Thoracic aorta (tissue), 2 donors: ENCODE measurements at regions not wholly inside any gene's neighbourhood (a gene's known extent, or its start where the extent isn't known, plus 50 kb on each side); places are given as distances from the start of the nearest gene placed in this dataset.

ENCODE experiments used
- ATAC-seq: fragments of 150-250 bp; one replicate; pipeline ENCODE4 v1.8.0; 2017; ENCODE audit warnings: low read depth; ENCODE audit not compliant: insufficient number of reproducible peaks, low FRiP score
- DNase-seq: peaks from one replicate; pipeline ENCODE4 v3.0.0-alpha.2; 2020; ENCODE audit warnings: low spot score
- H3K27ac ChIP-seq, 2 donors: fragments of 200-600 bp; sonication (generic); 1 replicate in 1 of 2; 2 replicates in 1 of 2; pipeline ENCODE4 v1.5.1; 2016; ENCODE audit warnings: mild to moderate bottlenecking in 2 of 2, moderate library complexity in 2 of 2
- H3K27me3 ChIP-seq: fragments of 200-600 bp; sonication (generic); replicated peaks from 2 replicates; pipeline ENCODE4 v1.6.0; 2016; ENCODE audit warnings: mild to moderate bottlenecking; ENCODE audit not compliant: insufficient read depth
- H3K36me3 ChIP-seq: fragments of 200-600 bp; sonication (generic); one replicate; pipeline ENCODE4 v1.5.1; 2016
- H3K4me1 ChIP-seq, 2 donors: fragments of 200-600 bp; sonication (generic); 1 replicate in 1 of 2; 2 replicates in 1 of 2; pipeline versions ENCODE4 v1.5.1 to v1.6.0; 2016; ENCODE audit warnings: low read depth in 2 of 2, mild to moderate bottlenecking in 1 of 2; ENCODE audit not compliant: control insufficient read depth in 1 of 2
- H3K4me3 ChIP-seq: fragments of 200-600 bp; sonication (generic); 2 replicates; pipeline ENCODE4 v1.5.1; 2016; ENCODE audit warnings: mild to moderate bottlenecking
- H3K9me3 ChIP-seq: fragments of 200-600 bp; sonication (generic); 2 replicates; pipeline ENCODE4 v1.5.1; 2016
- TF ChIP-seq, protein P1 (sequence below): fragments of 200-600 bp; sonication (generic); IDR thresholded peaks from one replicate; pipeline ENCODE4 v1.5.1; 2019; ENCODE audit warnings: antibody characterized with exemption

DNA sequence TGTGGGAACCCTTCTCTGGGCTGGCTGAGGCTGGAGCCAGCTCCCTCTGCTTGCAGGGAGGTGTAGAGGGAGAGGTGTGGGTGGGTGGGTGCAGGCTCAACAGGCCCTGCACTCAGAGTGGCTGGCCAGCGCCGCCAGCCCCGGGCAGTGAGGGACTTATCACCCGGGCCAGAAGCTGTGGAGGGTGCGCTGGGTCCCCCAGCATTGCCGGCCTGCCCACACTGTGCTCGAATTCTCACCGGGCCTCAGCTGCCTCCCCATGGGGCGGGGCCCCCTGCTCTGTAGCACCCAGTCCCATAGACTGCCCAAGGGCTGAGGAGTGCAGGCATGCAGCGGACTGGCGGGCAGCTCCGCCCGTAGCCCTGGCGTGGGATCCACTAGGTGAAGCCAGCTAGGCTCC, 190.7 kb upstream of the TAC1 start:
- no peaks in the 10 kb centered on the region for H3K4me1 ChIP-seq
- ATAC-seq (no peak), DNase-seq (no peak)

DNA sequence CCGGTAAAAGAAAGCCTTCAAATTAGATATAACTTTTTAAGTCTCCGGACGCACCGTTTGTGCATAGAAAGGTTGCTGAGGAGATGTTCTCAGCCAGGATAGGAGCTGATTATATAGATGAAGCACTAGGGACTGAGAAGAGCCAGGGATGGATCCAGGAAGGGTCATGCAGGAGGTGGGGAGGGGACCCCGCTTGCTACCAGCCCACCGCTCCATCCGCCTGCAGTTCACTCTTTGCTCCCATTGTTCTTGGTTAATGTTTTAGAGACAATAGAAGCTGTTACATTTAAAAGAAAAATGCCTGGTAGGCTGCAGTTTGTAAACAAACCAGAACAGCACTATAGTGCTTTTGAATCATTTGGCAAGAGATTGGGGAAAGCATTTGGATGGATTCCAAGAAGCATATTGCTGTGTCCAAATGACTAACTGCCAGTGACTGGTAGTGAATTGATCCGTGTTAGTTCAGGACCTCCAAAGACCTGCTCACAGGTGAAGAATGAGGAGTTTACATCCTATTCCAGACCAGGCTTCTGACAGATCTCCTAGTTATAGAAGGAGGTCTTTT, 175.9 kb upstream of the TAC1 start:
- Histone ChIP-seq H3K36me3 (no peaks in the 10 kb centered on the region), H3K4me3 (no peak overlapping the region), H3K27ac (no peak overlapping the region), H3K4me1 (no peaks in the 10 kb centered on the region), H3K27me3 (no peaks in the 10 kb centered on the region), H3K9me3 (no peaks in the 10 kb centered on the region)
- ATAC-seq, result no peak
- no peak for DNase-seq
- TF ChIP-seq, protein P1, sequence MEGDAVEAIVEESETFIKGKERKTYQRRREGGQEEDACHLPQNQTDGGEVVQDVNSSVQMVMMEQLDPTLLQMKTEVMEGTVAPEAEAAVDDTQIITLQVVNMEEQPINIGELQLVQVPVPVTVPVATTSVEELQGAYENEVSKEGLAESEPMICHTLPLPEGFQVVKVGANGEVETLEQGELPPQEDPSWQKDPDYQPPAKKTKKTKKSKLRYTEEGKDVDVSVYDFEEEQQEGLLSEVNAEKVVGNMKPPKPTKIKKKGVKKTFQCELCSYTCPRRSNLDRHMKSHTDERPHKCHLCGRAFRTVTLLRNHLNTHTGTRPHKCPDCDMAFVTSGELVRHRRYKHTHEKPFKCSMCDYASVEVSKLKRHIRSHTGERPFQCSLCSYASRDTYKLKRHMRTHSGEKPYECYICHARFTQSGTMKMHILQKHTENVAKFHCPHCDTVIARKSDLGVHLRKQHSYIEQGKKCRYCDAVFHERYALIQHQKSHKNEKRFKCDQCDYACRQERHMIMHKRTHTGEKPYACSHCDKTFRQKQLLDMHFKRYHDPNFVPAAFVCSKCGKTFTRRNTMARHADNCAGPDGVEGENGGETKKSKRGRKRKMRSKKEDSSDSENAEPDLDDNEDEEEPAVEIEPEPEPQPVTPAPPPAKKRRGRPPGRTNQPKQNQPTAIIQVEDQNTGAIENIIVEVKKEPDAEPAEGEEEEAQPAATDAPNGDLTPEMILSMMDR, result no peak

More for the DNA sequence above, 190.7 kb upstream of the TAC1 start:
- H3K36me3 ChIP-seq, result no peaks in the 10 kb centered on the region
- TF ChIP-seq, protein P1, result no peak
- no peaks in the 10 kb centered on the region for H3K27me3 ChIP-seq
- H3K27ac ChIP-seq, result no peak overlapping the region
- H3K4me3 ChIP-seq, result no peak overlapping the region
- H3K9me3 ChIP-seq, result no peaks in the 10 kb centered on the region

DNA sequence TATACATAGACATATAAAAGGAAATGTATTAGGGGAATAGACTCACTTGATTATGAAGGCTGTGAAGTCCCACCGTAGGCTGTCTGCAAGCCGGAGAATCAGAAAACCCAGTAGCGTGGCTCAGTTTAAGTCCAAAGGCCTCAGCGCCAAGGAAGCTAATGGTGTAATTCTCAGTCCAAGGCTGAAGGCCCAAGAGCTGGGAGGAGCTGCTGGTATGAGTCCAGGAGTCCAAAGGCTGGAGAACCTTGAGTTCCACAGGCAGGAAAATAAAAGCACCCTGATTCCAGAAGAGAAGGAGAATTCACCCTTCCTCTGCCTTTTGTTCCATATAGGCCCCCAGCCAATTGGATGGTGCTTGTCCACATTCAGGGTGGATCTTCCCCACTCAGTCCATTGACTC, 166.2 kb upstream of the TAC1 start:
- DNase-seq, result no peak
- no peak overlapping the region for H3K4me3 ChIP-seq
- H3K36me3 ChIP-seq, result no peaks in the 10 kb centered on the region
- H3K27ac ChIP-seq, result no peak overlapping the region
- TF ChIP-seq, protein P1, result no peak
- H3K4me1 ChIP-seq, result no peaks in the 10 kb centered on the region
- ATAC-seq, result no peak
- no peaks in the 10 kb centered on the region for H3K27me3 ChIP-seq
- H3K9me3 ChIP-seq, result no peaks in the 10 kb centered on the region

DNA sequence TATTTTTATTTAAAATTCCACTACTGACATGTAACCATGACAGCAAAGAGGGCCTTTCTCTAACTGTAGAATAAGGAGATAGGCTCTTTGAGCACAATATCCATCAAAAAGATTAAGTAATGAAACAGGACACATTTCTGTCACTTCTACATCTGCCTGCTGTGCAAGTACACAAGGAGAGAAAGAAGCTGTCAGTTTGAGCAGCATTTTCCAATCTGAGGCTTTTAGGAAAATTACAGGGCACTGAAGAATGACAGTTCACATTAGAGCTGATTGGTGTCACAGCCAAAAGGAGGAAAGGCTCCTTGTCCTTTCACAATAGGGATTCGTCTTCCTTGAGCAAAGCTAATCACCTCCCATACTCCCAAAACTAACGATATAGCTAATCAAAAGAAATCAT, 158.8 kb upstream of the TAC1 start:
- H3K4me3 ChIP-seq, result no peak overlapping the region
- TF ChIP-seq, protein P1, result no peak
- H3K36me3 ChIP-seq, result no peaks in the 10 kb centered on the region
- no peak overlapping the region for H3K27ac ChIP-seq
- H3K4me1 ChIP-seq, result no peaks in the 10 kb centered on the region
- no peaks in the 10 kb centered on the region for H3K27me3 ChIP-seq
- DNase-seq (no peak), ATAC-seq (no peak)
- H3K9me3 ChIP-seq, result no peaks in the 10 kb centered on the region

DNA sequence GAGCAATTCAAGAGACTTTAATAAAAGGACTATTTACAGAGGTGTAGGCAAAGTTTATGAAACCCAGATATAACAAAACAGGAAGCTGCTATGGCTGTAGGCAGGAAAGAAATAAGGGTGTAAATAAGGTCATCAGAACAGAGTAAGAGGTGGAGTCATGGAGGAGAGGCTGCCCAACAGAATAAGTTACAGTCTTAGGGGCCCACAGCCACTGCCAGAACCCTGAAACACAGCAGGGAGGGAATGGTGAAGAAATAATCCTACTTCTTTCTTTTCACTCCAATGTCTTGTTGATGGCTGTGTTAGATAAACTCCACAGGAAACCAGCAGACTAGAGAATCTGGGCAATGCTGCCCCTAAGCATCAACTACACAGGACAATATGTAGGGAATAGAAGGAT, 155.8 kb upstream of the TAC1 start:
- Histone ChIP-seq H3K27ac (no peak overlapping the region), H3K36me3 (no peaks in the 10 kb centered on the region), H3K27me3 (no peaks in the 10 kb centered on the region), H3K9me3 (no peaks in the 10 kb centered on the region), H3K4me3 (no peak overlapping the region), H3K4me1 (no peaks in the 10 kb centered on the region)
- TF ChIP-seq, protein P1, result no peak
- ATAC-seq, result no peak
- no peak for DNase-seq
